HG03045 (cell line): ENCODE measurements at regions not wholly inside any gene's neighbourhood (a gene's known extent, or its start where the extent isn't known, plus 50 kb on each side); places are given as distances from the start of the nearest gene placed in this dataset.
"Not testable (repeated sequence)": the region's sequence is repeated elsewhere in the genome, so short reads cannot be mapped to it uniquely, and the experiment has no call there.

Experiments used
- ATAC-seq: cut with Tn5 transposase; IDR thresholded peaks from one replicate; pipeline ENCODE4 v1.9.1; 2021; ENCODE audit warnings: mild to moderate bottlenecking, moderate library complexity; ENCODE audit not compliant: unreplicated experiment

DNA sequence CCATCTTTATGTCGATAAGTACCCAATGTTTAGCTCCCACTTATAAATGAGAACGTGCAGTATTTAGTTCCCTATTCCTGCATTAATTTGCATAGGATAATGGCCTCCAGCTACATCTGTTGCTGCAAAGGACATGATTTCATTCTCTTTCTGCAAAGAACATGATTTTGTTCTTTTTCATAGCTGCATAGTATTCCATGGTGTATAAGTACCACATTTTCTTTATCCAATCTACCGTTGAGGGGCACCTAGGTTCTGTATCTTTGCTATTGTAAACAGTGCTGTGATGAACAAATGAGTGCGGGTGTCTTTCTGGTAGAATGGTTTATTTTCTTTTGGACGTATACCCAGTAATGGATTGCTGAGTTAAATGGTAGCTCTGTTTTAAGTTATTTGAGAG lies 63.0 kb downstream of the HLX start:
- no peak for ATAC-seq

DNA sequence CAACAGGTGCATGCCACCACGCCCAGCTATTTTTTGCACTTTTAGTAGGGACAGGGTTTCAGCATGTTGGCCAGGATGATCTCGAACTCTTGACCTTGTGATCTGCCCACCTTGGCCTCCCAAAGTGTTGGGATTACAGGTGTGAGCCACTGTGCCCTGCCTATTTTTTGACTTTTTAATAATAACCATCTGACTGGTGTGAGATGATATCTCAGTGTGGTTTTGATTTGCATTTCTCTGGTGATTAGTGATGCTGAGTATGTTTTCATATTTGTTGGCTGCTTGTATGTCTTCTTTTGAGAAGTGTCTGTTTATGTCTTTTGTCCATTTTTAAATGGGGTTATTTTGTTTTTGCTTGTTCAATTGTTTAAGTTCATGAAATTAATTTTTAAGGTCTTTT lies 63.7 kb downstream of the HLX start:
- ATAC-seq: not testable (repeated sequence)

DNA sequence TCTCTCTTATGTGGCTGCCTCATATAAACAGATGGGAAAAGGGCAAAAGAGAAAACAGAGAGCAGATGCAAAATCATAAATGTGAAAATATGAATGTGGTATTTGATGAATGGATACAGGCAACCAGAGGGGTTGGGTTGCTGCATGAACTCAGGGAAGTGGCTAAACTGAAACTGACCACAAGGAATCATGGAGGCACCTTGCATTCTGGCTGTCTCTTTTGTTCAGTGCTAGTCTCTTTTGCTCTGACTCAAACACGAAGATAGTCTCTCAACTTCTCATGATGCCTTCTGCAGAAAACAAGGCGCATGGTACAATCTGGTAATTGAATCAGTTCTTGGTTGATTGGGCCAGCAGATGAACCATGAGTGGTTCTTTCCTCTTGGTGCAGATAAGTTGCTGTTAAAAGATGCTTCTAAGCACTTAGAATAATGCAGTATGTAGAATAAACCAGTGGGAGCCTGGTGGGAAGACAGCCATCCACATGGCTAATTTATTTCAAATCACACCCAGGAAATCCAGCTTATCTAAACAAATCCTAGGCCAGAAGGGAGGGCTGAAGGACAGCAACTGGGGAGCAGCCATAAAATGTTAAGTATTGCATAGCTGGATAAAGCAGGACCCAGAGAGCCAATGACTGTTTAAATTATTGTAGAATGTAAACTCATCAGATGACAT lies 64.2 kb downstream of the HLX start:
- no peak for ATAC-seq

DNA sequence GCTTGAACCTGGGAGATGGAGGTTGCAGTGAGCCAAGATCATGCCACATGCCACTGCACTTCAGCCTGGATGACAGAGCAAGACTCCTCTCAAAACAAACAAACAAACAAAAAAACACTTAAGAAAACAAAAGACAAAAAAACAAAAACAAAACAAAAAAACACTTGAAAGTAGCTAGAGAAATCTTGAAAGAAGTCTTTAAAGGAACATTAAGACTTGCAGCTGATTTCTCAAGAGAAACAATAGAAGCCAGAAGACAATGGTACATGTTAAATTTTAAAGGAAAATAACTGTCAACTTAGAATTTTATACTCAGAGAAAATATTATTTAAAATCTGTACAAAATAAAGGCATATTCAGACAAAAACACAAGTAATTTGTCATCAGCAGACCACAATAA lies 71.3 kb downstream of the HLX start:
- ATAC-seq: no peak

DNA sequence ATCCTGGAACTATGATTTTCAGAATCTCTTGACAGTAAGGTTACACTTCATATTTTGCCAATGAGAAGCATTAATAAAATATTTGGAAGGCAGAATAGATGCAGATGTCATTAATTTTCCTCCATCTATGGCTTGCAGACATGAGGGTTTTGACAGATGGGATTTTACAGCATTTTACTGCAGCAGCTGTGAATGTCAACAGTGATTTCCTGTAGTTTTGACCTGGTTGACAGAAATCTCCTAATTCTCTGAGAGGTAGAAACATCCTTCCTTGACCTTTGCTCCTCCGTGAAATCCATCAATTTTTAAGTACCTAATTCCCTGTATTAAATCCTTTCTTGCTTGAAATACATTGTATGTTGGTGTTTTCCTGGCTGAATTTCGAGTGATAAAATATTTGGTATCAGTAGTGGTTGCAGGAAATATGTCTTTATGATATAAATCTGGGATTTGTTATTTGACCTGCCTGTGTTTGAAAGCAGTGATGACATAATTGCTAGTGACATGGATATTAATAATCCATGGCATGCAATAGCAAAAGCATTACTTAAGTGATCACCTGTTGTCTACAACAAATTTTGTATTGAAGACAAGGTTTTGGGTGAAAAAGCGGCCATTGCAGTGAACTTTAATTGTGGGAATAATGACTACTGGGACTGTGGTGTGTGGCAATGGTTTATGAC lies 73.9 kb downstream of the HLX start:
- ATAC-seq: no peak

DNA sequence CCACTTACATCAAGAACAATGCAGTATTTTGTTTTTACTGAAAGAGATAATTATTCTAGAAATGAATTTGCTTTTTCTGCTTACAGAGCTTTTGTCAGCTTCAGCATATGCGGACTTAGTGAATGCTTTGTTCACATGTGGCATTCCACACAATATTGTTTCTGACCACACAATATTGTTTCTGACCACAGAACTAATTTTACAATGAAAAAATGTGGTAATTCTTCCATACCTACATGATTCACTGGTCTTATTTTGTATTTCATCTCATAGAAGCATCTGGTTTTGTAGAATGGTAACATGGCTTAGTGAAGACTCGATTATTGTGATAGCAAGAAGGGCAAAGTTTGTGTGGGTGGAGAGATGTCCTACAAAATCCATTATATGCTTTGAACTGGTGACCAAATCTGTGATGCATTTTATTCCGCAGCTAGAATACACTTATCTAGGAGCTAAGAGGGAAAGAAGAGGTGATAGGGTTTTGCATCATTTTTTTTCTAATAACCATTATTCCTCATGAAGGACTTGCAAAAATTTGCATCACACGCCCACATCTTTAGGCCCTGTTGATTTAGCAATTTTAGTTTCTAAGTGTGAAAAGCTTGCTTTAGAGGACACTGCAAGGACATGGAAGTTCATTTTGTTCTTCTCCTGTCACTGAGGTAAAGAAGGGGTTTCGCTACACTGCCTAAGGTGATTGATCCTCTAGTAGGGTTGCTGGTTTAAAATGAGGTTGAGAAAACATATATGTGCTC lies 75.3 kb downstream of the HLX start:
- ATAC-seq: no peak

DNA sequence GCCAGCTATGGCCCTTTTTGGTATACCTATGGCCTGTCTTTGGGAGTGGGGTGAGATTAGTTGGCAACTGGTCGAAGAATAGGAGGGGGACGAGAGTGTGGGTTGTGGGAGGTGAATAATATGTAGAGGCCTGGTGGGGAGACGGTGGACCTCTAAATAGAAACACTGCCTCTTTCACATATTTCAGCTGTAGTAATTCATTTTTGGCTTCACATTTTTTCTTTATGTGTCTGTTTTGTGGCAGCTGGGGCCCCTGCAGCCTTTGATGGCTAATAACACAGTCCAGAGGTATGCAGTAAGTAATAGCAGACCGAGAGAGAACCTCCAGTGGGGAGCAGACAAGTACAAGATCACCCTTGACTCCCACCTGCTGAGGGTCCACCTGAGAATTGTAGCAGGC lies 75.9 kb downstream of the HLX start:
- ATAC-seq: no peak

DNA sequence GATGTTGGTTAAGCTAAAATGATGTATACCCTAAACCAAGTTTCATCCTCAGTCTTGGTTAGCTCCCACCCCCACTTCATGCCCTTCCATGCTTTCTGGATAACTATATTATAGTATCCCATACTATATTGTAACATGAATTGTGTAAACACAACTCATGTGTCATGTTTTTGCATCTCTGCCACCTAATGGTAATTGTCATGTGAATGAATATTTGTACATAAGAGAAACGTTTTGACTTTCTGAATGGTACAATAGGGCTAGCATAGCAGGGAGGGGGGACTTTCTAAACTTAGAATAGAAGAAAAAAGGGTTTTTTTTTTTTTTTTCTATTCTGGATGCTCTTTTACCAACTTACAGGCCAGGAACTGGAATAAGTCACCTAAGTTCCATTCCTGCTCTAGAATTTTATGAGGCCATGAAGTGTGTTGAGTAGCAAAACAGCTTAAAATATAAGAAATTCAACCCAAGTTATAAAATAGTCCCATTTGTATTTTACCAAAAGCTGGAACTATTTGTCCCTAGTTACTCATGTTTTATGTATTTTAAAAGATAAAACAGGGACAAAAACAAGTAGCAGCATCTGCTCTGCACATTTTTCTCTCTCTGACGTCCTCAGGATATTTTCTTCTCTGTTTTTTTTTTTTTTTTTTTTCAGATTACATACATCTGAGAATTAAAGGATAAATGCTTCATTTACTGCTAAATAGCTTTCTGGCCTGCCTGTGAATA lies 77.4 kb downstream of the HLX start:
- ATAC-seq: no peak

DNA sequence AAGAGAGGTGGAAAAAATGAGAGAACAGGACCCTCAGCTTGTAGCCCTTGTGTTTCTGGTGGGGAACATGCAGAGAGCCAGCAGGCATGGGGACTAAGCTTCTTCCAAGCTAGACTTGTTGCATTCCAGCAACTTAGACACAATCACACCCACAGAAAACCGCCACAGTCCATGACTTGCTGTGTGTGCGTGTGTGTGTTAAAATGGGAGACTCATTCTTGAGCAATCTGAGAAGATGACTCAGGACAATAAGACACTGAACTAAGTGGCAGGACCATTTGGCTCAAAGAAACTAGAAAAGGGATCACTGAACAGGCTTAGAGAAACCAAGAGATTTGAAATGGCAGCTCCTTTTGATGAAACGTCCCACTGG lies 78.0 kb downstream of the HLX start:
- ATAC-seq: no peak

DNA sequence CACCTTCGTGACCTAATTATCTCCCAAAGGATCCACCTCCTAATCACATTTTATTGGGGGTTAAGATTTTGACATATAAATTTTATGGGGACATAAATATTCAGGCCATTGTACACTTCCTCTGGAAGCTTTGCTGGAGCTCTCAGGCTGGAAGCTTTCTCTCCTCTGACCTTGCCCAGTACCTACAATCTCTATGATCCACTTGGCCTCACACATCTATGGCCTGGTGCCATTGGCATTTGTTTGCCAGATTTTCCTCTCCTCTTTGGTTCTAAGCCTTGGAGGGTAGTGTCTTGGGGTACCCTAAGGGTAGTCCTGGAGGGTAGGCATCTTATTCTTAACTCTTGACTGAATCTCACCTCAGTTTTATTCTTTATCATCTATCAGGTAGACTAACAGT lies 79.0 kb downstream of the HLX start:
- no peak for ATAC-seq

DNA sequence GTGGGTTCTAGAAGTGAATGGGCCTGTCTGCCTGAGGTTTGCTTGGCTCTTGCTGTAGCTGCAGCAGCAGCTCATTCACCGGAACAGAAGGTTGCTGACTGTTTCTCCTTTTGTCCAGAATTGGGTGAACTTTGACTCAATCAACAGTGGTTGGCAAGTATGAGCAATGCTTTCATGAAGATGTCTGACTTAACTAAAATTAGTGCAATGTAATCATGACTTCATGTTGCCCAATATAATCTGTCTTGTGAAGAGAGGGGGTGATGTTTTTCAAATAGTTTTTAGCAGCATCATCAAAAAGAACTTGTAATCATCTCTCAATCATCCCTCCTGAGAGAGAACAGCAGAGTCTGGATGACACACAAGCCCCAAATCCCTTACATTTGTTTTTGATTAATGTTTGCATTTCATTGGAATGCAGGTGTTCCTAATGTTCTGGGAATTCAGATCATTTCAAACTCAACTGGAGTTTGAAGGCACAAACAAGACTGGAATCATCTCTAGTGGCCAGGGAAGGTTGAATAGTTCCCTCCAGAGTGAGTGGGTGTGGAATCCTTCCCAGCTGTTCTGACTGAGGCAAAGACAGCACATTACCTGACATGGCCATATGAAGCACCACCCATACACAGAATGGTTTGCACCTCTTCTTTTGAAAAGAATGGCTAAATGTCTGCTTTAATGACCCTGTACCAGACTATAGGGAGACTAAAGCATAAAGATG lies 82.9 kb downstream of the HLX start:
- no peak for ATAC-seq

DNA sequence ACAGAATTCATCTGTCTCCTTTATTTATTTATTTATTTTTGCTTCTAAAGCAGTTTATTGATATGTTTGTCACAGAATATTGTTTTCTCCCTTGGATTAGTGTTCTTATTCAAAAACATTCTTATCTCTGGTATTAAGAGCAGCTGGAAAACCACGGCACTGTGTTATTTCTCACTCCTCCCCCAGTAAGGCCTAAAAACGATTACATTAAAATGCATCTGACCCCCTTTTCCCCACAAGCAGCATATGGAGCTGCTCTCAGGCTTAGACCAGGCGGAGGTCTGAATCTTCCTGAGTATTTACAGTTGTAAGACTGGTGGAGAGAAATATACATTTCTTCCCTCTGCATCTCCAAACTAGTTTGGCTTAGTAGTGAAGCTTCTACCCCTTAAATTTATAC lies 86.8 kb downstream of the HLX start:
- ATAC-seq: no peak

DNA sequence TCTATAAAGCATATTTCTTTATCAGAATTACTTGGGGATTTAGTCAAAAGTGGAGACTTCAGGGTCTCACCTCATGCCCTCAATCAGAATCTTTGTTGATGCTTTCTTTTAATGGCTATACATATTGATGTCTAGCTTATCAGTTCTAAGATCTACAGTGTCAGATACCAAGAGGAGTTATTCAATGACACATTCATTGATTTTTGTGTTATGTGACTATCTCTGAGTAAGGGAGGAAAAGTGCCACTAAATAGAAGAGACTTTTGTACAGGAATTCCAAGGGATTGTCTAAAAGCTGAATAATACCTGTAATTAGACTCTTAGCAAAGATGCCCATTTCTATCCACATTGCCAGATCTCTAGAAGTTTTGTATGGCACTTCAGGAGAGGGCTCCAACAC lies 87.2 kb downstream of the HLX start:
- no peak for ATAC-seq

DNA sequence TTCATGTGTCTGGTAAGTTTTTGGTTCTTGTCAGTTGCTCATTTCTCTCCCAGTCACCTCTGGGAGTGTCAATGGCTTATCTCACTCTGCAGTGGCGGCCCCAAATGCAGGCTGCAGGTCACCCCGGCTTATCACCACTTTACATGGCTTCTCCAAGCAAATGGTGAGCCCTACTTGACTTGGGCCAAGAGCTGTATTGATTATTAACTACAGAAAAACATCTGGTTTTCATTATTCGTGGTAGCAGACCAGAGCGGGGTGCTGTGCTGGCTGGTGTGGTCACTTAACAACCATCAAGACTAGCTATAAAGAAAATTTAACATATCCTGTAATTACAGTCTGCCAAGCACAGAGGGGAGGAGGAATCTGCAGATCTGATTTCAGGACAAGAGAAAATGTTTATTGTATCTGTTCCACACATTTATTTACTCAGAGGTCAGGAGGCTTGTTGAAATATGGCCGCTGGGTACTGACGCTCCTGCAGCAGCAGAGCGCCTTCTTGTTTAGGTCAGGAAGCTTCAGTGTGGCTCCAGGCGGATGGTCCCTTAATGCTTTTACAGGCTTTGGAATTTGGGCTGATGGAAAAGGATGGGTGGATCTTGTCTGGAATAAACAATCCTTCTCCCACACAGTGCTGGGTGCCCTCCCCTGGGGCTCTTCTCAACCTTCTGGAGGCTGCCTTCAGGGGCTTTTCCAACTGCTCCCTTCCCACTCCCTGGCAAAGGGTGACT lies 87.8 kb downstream of the HLX start:
- ATAC-seq: no peak

DNA sequence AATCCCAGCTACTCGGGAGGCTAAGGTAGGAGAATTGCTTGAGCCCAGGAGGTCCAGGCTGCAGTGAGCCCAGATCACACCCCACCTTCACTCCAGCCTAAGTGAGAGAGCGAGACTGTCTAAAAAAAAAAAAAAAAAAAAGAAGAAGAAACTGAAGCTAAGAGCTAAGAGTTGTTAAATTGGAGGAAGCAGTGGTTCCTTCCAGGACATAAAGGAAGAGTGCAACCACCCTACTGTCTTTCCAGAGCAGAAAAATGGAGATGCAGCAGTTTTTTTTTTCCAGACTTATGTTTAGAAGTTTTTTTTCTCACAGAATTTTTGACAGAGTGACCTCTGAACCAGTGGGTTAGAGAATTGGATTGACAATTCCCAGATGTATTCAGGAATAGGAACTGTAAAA lies 88.7 kb downstream of the HLX start:
- ATAC-seq: no peak

DNA sequence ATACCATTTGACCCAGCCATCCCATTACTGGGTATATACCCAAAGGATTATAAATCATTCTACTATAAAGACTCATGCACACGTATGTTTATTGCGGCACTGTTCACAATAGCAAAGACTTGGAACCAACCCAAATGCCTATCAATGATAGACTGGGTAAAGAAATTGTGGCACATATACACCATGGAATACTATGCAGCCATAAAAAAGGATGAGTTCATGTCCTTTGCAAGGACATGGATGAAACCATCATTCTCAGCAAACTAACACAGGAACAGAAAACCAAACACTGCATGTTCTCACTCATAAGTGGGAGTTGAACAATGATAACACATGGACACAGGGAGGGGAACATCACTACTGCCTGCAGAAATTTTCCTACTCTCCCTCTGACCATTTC lies 90.0 kb downstream of the HLX start:
- not testable (repeated sequence) for ATAC-seq

DNA sequence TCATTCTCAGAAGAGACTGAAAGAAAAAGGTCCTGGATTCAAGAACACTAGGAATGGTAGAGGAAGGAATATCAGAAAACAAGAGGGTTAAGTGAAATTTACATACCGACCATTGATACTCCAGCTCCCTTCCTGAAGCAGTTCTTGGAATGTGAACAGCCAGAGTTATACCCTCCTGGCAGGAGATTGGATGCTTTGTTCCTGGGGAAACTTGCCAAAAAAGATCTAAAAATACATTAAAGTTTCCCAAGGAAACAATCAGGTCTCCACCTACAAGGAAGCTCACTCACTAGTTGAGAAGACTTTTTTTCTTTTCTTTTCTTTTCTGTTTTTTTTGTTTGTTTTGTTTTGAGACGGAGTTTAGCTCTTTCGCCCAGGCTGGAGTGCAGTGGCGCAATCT lies 91.1 kb downstream of the HLX start:
- ATAC-seq: no peak

DNA sequence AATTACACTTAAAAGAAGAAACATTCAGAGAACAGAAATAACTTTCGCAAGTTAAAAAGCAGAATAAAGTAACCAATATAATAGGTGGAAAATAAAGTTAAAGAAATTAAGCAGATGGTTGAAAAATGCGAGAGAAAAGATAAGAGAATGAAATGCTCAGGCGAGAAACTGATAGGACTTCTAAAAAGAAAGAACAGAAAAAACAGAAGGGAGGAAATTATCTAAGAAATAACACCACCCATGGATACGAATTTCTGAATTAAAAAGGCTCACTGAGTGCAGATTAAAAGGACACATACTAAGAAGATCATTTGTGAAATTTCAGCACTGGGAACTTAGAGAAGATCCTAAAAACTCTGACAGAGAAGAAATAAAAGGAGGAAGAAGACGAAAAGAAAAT lies 92.0 kb downstream of the HLX start:
- no peak for ATAC-seq

DNA sequence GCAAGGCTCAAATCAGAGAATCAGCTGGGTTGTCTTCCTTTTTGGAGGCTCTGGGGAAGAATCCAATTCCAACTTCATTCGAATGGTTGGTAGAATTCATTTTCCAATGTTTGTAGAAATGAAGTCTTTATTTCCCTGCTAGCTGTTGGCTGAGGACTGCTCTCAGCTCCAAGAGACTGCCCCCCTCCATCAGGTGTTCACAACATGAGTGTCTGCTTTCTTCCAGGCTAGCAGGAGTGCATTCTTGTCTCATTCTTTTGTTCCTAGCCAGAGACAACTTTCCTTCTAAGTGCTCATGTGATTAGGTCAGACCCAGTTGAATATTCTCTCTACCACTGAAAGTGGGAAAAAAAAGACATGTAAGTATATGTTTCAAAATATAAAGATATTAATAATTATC lies 95.2 kb downstream of the HLX start:
- no peak for ATAC-seq

DNA sequence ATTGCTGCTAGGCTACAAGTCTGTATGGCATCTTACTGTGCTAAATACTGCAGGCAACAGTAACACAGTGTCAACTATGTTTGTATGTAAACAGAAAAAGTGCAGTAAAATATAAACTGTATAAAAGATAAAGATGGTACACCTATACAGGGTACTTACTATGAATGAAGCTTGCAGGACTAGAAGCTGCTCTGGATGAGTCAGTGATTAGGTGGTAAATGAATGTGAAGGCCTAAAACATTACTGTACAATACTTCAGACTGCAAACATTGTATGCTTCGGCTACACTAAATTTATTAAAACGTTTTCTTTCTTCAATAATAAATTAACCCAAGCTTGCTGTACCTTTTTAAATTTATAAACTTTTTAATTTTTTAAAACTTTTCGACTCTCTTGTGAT lies 97.1 kb downstream of the HLX start:
- no peak for ATAC-seq
